ENCODE measurements at regions not wholly inside any gene's neighbourhood (a gene's known extent, or its start where the extent isn't known, plus 50 kb on each side); places are given as distances from the start of the nearest gene placed in this dataset.
"Not testable (repeated sequence)": the region's sequence is repeated elsewhere in the genome, so short reads cannot be mapped to it uniquely, and the experiment has no call there.

- H3K4me3 ChIP-seq: no peak overlapping the region
- 51 to 62% (median 57%) methylated on average over 6 of the region's 6 CpGs for WGBS, 3 donors
- intact Hi-C loops (cut with DNase I): no loop called here
- no peaks in the 10 kb centered on the region for H3K4me1 ChIP-seq
- no peak for DNase-seq
- no peaks in the 10 kb centered on the region for H3K9me3 ChIP-seq
- TF ChIP-seq CTCF (IDR thresholded peaks at IDR 0.05): no peak
- no peak for ATAC-seq
- H3K27me3 ChIP-seq (ENCODE audit: insufficient read depth in 3 of 3, low read length in 2 of 3): peaks cover 0 to 8% (median 0%) of the 10 kb centered on the region in 3 donors
- no peak overlapping the region for H3K27ac ChIP-seq
- H3K36me3 ChIP-seq (ENCODE audit: insufficient read depth in 1 of 2, low read depth in 1 of 2): no peaks in the 10 kb centered on the region
Observed at GRCh38 chrX:63281465-63281864, 69.7 kb downstream of the SPIN4 start.

DNA sequence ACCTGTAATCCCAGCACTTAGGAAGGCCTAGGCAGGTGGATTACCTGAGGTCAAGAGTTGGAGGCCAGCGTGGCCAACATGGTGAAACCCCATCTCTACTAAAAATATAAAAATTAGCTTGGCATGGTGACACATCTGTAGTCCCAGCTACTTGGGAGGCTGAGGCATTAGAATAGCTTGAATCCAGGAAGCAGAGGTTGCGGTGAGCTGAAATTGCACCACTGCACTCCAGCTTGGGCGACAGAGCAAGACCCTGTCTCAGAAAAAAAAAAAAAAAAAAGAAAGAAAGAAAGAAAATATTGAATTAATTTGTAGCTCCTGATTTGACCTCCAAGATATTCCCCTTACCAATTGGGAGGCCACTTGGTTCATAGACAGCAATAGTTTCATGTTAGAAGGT is 73.7 kb downstream of the SPIN4 start:
- H3K9me3 ChIP-seq; intact Hi-C loops (cut with DNase I); ATAC-seq; H3K36me3 ChIP-seq (ENCODE audit: insufficient read depth in 1 of 2, low read depth in 1 of 2); H3K4me1 ChIP-seq; H3K27ac ChIP-seq; DNase-seq; H3K4me3 ChIP-seq: not testable (repeated sequence)
- H3K27me3 ChIP-seq (ENCODE audit: insufficient read depth in 3 of 3, low read length in 2 of 3): peaks cover 0 to 23% (median 0%) of the 10 kb centered on the region in 3 donors
- WGBS, 3 donors: 73 to 93% (median 83%) methylated on average over 2 to 3 of the region's 3 CpGs

DNA sequence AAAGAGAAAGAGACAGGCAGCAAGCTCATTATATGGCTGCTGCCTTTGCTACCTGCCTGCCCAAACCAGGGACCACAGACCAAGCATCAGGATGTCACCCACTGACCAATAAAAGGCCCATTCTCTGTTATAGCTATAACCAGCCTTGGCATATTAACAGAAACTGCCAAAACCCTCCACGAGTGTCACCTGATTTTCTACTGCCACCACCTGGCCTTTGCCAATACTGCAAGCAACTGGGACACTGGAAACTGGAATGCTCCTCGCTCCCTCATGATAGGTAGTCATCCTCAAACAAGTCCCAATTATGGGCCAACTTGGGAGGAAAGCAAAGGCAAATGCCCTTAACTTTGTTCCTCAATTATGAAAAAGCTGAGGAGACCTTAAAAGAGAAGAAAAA is 76.0 kb downstream of the SPIN4 start:
- Histone ChIP-seq H3K27me3 (ENCODE audit: insufficient read depth in 3 of 3, low read length in 2 of 3) (peaks cover 0 to 16% (median 0%) of the 10 kb centered on the region in 3 donors), H3K27ac (no peak overlapping the region), H3K4me1 (no peaks in the 10 kb centered on the region), H3K4me3 (no peak overlapping the region), H3K9me3 (no peaks in the 10 kb centered on the region), H3K36me3 (ENCODE audit: insufficient read depth in 1 of 2, low read depth in 1 of 2) (no peaks in the 10 kb centered on the region)
- no peak for DNase-seq
- ATAC-seq: no peak
- intact Hi-C loops (cut with DNase I): no loop called here
- 38 to 48% (median 45%) methylated on average over 2 of the region's 2 CpGs for WGBS, 3 donors
- TF ChIP-seq CTCF (IDR thresholded peaks at IDR 0.05): peak; percentile 31

GRCh38 chrX:63270873-63271272 is 80.3 kb downstream of the SPIN4 start:
- no peaks in the 10 kb centered on the region for H3K36me3 ChIP-seq (ENCODE audit: insufficient read depth in 1 of 2, low read depth in 1 of 2)
- DNase-seq: no peak
- H3K9me3 ChIP-seq: no peaks in the 10 kb centered on the region
- no peak for ATAC-seq
- peaks cover 0 to 13% (median 0%) of the 10 kb centered on the region in 3 donors for H3K27me3 ChIP-seq (ENCODE audit: insufficient read depth in 3 of 3, low read length in 2 of 3)
- H3K27ac ChIP-seq: no peak overlapping the region
- H3K4me1 ChIP-seq: no peaks in the 10 kb centered on the region
- H3K4me3 ChIP-seq: no peak overlapping the region
- TF ChIP-seq CTCF (IDR thresholded peaks at IDR 0.05): no peak
- intact Hi-C loops (cut with DNase I): no loop called here
- WGBS, 3 donors: 85 to 100% (median 98%) methylated on average over 8 of the region's 8 CpGs

DNA sequence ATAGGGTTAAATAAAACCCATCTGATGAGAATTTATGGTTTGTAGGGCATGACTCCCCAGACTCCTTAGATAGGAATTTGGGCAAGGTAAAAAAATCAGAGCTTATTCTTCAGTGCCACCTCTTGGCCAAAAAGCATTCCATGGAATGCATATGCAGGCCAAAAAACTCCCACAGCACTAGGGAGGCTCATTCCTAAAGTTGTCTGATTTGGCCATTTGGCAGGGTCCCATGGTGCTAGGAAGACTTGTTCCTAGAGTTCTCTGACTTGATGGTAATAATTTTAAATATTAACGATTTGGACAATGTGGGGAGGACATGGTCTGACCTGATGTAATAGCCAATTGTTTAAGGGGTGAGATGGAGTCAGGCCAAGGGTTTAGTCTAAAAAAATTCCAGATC is 93.0 kb downstream of the SPIN4 start:
- Histone ChIP-seq H3K27me3 (ENCODE audit: insufficient read depth in 3 of 3, low read length in 2 of 3) (peaks cover 0 to 14% (median 0%) of the 10 kb centered on the region in 3 donors), H3K4me3 (no peak overlapping the region), H3K4me1 (no peaks in the 10 kb centered on the region), H3K27ac (no peak overlapping the region), H3K9me3 (peaks cover 18% of the 10 kb centered on the region), H3K36me3 (ENCODE audit: insufficient read depth in 1 of 2, low read depth in 1 of 2) (no peaks in the 10 kb centered on the region)
- intact Hi-C loops (cut with DNase I): no loop called here
- DNase-seq: no peak
- peak in 1 of 4 donors; percentile 5 for ATAC-seq
- 28 to 31% (median 29%) methylated on average over 1 of the region's 1 CpG for WGBS, 3 donors
- TF ChIP-seq CTCF (IDR thresholded peaks at IDR 0.05): no peak

Data from psoas muscle (tissue), 7 donors.